ENCODE measurements at regions not wholly inside any gene's neighbourhood (a gene's known extent, or its start where the extent isn't known, plus 50 kb on each side); places are given as distances from the start of the nearest gene placed in this dataset.
"Not testable (repeated sequence)": the region's sequence is repeated elsewhere in the genome, so short reads cannot be mapped to it uniquely, and the experiment has no call there.

DNA sequence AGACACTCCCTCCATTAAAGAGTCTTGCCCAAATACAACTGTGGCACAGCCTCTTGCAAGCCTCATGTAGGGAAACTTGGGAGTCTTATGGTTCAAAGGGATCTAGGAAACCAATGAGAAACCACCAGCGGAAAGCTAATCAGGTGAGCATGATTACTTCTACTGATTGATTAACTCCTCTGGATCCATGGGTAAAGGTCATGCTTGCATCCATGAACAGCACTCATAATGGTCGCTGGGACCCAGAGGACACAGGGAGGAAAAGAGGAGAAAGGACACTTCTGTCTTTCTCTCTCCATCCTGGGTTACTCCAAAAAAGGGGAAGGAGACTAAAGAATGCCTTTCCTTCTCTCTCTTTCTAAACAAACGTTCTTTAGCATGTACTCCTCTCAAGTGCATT, 1397.2 kb downstream of the LRFN5 start:
- no peak for TF ChIP-seq CTCF (IDR thresholded peaks at IDR 0.05; ENCODE audit: extremely low read depth, missing control alignments)
- DNase-seq (ENCODE audit: low spot score) = no peak

GRCh38 chr14:43001731-43002130, 1395.1 kb downstream of the LRFN5 start:
- TF ChIP-seq CTCF (IDR thresholded peaks at IDR 0.05; ENCODE audit: extremely low read depth, missing control alignments) = no peak
- DNase-seq (ENCODE audit: low spot score) = no peak

DNA sequence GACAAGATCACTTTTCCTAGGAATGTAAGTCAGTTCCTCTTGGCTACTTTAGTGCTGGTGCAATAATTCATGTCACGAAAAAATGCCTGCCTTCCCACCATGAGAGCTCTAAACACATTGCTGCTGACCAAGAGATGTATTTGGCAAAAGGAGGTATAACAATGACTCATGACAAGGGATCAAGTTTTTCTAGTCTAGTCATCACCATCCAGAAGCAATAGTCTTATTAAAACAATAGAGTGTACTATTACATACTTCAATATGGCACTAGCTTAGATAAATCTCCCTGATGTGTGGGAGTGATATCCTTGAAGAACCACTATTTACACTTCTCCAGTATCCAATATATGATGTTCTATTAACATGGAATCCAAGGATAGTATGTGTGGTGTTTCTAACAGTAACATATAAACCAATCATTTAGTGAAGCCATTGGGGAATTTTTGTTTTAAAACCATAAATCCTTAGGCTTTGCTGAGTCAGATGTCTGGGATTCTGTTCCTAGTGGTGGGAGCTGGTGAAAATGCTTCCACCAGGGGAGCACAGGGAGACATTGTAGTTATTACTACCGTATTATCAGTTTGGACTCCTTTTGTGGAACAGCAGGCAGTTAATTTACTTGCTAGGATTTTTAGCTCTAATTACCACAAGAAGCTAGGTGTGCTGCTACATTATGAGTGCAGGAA, 1387.5 kb downstream of the LRFN5 start:
- DNase-seq (ENCODE audit: low spot score) = no peak
- TF ChIP-seq CTCF (IDR thresholded peaks at IDR 0.05; ENCODE audit: extremely low read depth, missing control alignments) = no peak

DNA sequence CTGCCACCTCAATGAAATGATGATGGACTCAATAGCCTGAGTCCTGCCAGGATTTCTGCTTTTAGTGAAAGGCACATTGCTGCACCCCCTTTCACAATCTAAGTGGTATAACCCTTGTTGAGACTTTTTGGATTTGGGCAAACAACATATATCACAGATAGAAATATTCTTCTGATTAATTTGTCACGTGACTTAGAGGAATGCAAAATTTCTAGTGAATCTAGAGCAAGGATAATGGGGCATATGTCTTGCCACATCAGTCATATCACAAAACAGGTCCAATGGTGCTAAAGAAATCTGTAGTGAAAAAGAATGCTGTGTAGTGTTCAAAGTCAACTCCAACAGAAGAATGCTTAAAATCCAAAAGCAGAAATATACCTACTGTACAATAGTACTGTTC, 1386.3 kb downstream of the LRFN5 start:
- no peak for DNase-seq (ENCODE audit: low spot score)
- TF ChIP-seq CTCF (IDR thresholded peaks at IDR 0.05; ENCODE audit: extremely low read depth, missing control alignments) = no peak

DNA sequence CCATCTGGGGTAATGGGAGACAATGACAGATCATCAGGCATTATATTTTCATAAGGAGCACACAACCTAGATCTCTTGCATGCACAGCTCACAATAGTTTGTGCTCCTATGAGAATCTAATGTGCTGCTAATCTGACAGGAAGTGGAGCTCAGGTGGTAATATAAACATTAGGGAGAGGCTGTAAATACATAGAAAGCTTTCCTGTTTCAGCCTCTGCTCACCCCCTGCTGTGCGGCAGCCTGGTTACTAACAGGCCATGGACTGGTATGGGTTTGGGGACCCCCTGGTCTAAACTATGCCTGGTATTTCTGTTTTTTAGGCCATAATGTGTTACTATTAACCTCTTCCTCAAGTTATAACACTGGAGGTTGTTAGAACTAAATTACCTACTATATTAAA, 1373.7 kb downstream of the LRFN5 start:
- no peak for DNase-seq (ENCODE audit: low spot score)
- TF ChIP-seq CTCF (IDR thresholded peaks at IDR 0.05; ENCODE audit: extremely low read depth, missing control alignments) = no peak

GRCh38 chr14:42973171-42973570, 1366.5 kb downstream of the LRFN5 start:
- not testable (repeated sequence) for DNase-seq (ENCODE audit: low spot score)

GRCh38 chr14:42965512-42965911, 1358.8 kb downstream of the LRFN5 start:
- no peak for DNase-seq (ENCODE audit: low spot score)
- no peak for TF ChIP-seq CTCF (IDR thresholded peaks at IDR 0.05; ENCODE audit: extremely low read depth, missing control alignments)

DNA sequence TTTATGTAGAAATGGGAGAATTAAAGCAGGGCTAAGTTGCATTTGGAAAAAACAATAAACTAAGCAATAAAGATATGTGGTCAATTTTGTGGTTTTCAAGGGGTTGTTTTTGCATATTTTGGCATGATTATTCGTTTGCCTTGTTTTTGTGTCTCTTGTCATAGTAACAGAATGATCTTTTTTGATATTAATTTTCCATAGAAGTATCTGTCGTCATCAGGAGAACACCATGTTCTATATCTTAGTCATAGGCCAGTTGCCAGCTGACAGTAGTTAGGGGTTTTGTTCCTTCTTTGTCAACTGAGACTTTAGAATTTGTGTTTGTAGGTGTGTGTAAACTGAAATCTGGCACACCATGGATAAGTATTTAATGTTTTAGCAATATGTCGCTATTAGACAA, 1354.8 kb downstream of the LRFN5 start:
- no peak for DNase-seq (ENCODE audit: low spot score)
- no peak for TF ChIP-seq CTCF (IDR thresholded peaks at IDR 0.05; ENCODE audit: extremely low read depth, missing control alignments)

Data from GM20000 (cell line).